GM21737 (cell line): ENCODE measurements at regions not wholly inside any gene's neighbourhood (a gene's known extent, or its start where the extent isn't known, plus 50 kb on each side); places are given as distances from the start of the nearest gene placed in this dataset.
"Not testable (repeated sequence)": the region's sequence is repeated elsewhere in the genome, so short reads cannot be mapped to it uniquely, and the experiment has no call there.

ENCODE experiments used
- ATAC-seq: cut with Tn5 transposase; IDR thresholded peaks from one replicate; pipeline ENCODE4 v1.9.1; 2021; ENCODE audit warnings: mild to moderate bottlenecking, moderate library complexity; ENCODE audit not compliant: unreplicated experiment

DNA sequence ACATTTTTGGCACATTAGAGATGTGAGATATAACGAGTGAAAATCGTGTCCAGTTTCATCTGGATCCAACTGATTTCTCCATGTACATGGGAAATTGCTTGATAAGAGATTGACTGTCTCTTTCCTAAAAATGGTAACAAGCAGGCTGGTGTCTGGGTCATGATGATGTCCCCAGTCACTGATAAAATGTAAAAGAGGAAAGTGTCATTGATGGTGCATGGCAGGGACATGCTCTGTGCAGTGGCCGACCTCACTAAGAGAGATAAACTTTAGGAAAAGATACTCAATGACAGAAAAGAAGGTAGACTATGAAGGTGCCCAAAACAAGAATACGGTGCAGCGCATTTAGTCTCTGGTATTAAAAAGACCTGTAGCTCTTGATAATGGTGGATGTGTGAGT, 1517.5 kb downstream of the RPIA start:
- no peak for ATAC-seq

- no peak for ATAC-seq
Observed at GRCh38 chr2:90209806-90210205, 1518.3 kb downstream of the RPIA start.

GRCh38 chr2:90215880-90216279, 1524.4 kb downstream of the RPIA start:
- ATAC-seq = not testable (repeated sequence)

GRCh38 chr2:90216801-90217200, 1525.3 kb downstream of the RPIA start:
- ATAC-seq = not testable (repeated sequence)

- ATAC-seq = not testable (repeated sequence)
Observed at GRCh38 chr2:90218534-90218933, 1527.1 kb downstream of the RPIA start.

DNA sequence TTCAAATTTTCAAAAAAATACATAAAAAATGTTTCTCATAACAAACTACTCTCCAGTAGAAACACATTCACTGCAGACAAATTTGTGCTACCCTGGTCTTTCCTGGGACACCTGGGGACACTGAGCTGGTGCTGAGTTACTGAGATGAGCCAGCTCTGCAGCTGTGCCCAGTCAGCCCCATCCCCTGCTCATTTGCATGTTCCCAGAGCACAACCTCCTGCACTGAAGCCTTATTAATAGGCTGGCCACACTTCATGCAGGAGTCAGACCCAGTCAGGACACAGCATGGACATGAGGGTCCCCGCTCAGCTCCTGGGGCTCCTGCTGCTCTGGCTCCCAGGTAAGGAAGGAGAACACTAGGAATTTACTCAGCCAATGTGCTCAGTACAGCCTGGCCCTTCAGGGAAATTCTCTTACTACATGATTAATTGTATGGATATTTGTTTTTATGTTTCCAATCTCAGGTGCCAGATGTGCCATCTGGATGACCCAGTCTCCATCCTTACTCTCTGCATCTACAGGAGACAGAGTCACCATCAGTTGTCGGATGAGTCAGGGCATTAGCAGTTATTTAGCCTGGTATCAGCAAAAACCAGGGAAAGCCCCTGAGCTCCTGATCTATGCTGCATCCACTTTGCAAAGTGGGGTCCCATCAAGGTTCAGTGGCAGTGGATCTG, 1529.3 kb downstream of the RPIA start:
- not testable (repeated sequence) for ATAC-seq

GRCh38 chr2:90221300-90221651, 1529.8 kb downstream of the RPIA start:
- no peak for ATAC-seq

DNA sequence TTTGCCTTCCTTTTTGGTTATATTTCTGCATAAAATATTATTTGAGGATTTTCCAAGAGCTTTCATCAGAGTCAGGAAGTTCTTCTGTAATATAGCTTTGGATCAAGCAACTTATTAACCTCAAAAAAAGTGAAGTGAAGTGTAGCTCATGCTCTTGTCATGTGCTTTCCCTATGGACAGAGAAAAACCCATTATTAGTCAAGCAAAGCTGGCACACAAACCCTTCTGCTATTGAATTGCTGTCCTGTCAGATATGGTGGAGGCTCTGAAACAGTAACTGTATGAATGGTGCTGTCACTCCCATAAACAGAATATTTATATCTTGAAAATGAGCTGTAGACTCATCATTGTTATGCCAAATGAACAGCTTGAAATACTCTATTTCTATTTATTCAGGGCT, 1533.3 kb downstream of the RPIA start:
- ATAC-seq = not testable (repeated sequence)

- ATAC-seq = not testable (repeated sequence)
Observed at GRCh38 chr2:90226465-90227072, 1535.1 kb downstream of the RPIA start.

DNA sequence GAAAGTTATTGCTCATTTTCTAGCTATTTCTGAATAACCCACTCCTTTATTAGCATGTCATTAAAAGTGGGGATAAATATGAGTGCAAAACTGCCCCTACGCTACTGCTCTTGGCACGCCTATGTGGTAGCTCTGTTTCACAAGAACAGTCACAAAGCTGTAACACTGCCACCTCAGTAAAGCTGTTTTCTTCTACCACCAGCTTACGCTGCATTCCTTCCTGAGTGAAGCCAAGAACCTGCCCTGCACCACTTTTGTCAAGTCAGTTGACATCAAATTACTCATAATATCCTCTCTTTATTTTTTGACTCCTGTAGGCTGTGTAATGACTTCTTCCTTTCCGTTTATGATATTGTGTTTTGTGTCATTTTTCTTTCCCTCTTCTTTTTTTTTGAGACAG, 1539.7 kb downstream of the RPIA start:
- not testable (repeated sequence) for ATAC-seq

DNA sequence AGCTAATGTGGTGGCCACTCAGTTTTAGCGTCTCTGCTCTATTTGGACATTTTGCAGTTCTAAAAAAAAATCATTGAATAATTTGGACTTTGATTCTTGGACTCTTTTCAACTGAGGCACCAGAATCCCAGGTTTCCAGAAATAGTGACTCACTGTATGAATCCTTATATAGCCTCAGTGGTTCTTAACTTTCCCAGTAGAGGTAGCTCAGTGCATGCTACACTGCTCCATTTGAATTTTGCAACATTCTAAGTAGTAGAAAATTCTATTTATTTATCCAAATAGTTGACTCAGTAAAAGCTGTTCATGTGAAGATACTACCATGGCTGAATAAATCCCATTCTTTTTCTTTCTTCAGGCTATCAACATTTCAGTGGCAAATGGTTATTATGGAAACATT, 1544.0 kb downstream of the RPIA start:
- ATAC-seq = not testable (repeated sequence)

- ATAC-seq = not testable (repeated sequence)
Observed at GRCh38 chr2:90237923-90238361, 1546.5 kb downstream of the RPIA start.

GRCh38 chr2:90238505-90239230, 1547.2 kb downstream of the RPIA start:
- ATAC-seq = not testable (repeated sequence)

DNA sequence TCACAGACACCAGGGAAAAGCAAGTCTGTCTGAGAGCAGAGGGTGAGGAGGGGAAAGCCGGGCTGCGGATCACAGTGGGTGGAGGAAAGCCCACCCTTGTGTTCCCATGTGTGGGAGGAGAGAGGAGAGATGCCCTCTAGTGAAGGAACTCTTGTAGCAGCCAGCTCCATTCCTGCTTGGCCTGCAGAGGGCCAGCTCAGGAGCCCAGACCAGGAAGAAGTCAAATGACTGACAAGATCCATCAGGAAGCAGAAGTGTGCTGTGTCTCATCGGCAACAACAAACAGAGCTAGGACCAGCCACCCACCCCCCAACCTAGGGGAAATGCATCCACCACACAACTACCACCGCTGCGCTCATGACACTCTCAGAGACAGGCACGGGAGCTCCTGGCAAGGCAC, 1548.3 kb downstream of the RPIA start:
- ATAC-seq = not testable (repeated sequence)

- not testable (repeated sequence) for ATAC-seq
Observed at GRCh38 chr2:90244902-90245765, 1553.7 kb downstream of the RPIA start.

DNA sequence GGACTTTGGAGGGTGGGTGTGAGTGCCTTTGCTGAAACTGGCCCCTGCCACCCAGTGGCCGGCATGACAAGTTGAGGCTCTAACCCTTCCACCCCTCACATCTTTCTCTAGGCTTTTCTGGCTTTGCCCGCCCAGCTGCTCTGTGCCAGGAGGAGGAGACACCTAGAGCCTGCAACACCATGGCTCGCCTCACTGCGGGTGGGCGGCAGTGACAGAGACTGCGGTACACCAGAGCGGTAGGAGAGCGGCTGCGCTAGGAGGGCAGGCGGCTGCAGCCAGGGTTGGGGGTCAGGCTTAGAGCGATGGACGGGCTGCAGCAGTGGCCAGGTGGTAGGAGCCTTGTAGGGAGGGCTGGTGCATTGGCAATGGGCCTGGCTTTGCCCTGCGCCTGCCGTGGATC, 1556.9 kb downstream of the RPIA start:
- ATAC-seq = not testable (repeated sequence)

- ATAC-seq = not testable (repeated sequence)
Observed at GRCh38 chr2:90250350-90250749, 1558.9 kb downstream of the RPIA start.

- ATAC-seq = not testable (repeated sequence)
Observed at GRCh38 chr2:90251576-90251975, 1560.1 kb downstream of the RPIA start.

DNA sequence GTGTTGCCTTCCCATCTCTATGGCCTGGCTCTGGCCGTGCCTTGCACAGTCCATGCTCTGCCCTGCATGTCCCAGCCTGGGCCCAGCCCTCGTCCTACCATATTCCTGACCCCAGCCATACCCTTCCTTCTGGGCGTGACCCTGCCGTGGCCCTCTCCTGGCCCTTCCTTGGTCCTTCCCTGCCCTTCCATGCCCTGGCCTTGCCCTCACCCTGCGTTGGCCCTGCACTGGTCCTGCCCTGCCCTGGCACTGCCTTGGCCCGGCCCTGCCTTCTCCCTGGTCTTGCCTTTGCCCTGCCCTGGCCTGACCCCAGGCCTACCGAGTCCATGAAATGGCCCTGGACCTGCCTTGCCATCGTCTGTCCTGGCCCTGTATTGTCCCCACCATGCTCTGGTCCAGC, 1561.8 kb downstream of the RPIA start:
- ATAC-seq = not testable (repeated sequence)

DNA sequence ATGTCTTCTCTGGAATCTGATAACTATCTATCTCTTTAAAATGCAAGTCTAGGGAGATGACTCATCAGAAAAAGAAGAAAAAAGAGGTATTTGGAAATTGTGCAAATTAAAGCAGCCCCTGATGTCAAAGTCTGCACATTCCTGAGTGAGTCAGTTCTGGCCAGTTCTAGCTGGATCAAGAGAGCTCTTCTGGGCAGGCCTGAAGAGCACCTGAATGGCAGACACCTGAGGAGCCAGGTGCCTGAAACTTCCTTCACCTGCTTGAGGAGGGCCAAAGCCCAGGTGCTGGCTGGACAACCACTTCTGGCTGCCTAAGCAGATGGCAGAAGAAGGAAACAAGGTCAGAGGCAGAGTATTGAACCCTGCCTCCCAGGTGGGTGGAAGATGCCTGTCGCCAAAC, 1575.4 kb downstream of the RPIA start:
- ATAC-seq = not testable (repeated sequence)

- ATAC-seq = not testable (repeated sequence)
Observed at GRCh38 chr2:90287751-90288150, 1596.3 kb downstream of the RPIA start.
